IPS-NIHi7 (cell line): ENCODE measurements at regions not wholly inside any gene's neighbourhood (a gene's known extent, or its start where the extent isn't known, plus 50 kb on each side); places are given as distances from the start of the nearest gene placed in this dataset.

Source experiments
- DNase-seq: peaks from one replicate; pipeline ENCODE4 v3.0.0; 2012; ENCODE audit warnings: mixed read lengths; ENCODE audit errors: extremely low spot score

- no peak for DNase-seq
These were observed 139.5 kb downstream of the KIF18A start for GRCh38 chr11:27968461-27968860.

DNA sequence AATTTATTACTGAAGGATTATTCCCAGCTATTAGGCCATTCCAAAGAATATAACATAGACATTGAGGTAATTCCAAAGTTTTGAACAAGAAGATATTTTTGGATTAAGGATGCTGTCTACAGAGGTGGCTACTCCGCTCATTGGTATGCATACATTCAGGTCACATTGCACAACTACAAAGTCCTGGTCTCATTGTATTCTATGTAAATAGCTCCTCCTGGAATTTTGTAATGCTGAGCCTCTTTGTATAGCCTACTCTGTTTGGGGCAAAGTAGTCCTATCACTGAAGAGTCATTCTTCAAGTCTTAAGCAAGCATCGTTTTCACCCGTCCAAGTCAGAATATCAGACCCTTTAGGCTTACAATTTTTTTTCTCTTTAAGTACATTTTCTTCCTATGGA, 142.4 kb downstream of the KIF18A start:
- DNase-seq, result no peak

DNA sequence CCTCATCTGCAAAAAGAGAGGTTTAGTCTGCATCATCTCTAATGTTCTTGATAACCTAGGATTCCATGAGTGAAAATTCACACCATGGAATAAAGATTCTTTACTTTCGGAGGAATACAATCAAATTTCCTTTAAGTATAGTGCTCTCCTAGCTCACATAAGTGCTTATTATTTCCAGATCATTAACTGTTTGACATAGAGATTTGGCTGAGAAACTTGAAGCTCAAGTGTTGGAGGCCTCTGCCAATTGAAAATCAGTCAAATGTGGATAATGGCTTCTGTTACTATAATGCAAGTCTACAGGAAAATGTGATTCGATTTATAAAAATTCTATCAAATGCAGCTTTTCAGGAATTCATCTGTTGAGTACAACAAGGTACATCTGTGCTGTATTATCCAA, 144.6 kb downstream of the KIF18A start:
- no peak for DNase-seq

DNA sequence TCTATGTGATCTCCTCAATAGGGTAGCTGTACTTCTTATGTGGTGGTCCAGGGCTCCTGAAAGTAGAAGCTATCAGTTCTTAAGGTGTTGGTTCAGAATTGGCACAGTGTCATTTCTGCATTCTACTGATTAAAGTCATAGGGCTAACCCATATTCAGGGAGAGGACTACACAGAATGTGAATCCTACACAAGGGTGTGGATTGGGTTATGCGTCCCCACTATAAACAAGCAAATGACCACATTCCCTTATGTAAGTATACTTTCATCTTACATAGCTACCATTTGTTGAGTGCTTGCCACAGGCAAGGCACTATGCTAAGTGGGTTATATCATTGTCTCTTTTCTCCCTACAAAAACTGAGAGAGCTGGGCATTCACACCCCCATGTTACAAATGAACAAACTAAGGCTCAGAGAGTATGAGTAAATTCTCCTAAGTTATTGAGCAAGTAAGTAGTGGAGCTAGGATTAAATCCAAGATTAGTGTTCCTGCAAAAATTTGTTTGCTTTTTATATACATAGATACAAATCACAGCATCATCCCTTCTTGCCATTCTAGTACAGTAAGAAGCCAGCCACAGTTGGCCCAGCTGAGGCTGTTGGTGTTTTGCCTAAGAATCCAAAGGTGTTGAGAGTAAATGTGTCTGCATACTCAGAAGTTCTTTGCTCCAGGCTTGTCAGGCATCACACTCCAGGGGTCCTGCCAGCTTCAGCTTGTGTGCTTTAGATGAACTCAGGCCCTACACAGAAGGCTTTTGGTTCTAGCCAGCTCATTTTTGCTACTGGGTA, 157.8 kb downstream of the KIF18A start:
- DNase-seq, result no peak

DNA sequence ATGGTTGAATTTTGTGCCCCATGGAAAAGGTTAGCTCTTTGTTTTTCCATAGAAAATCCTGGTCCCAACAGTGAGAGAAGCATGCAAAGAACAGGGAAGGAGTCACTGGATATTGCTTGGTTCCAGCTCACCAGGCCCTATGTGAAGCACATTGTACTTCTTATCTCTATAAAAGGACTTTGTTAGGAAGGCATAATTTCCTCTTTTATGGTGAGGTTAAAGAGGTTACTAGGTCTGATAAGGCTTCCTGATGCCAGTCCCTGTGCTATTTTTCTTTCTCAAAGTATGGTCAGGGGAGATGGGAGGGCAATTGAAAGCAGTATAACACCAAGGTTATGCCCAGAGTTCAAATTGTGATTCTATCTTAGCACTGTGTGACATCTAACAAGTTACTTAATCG, 162.6 kb downstream of the KIF18A start:
- DNase-seq, result no peak

- no peak for DNase-seq
These were observed 169.9 kb downstream of the KIF18A start for GRCh38 chr11:27938011-27938410.

DNA sequence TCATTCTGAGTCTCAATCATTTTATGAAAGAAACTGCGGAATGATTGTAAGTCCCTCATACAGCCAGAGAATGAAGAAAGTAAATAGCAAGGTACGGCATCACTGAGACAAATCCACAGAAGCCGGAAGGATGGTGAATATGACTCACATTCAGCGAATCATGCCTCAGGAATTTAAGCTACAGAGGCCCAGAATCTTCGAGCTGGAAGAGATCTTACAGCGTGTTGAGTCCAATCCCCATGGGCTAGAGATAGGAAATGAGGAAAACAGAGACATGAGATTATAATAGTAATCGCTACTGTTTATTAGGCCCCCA, 173.2 kb downstream of the KIF18A start:
- DNase-seq, result peak; percentile 37

GRCh38 chr11:27933992-27934829, 173.7 kb downstream of the KIF18A start:
- DNase-seq, result peak; percentile 64

DNA sequence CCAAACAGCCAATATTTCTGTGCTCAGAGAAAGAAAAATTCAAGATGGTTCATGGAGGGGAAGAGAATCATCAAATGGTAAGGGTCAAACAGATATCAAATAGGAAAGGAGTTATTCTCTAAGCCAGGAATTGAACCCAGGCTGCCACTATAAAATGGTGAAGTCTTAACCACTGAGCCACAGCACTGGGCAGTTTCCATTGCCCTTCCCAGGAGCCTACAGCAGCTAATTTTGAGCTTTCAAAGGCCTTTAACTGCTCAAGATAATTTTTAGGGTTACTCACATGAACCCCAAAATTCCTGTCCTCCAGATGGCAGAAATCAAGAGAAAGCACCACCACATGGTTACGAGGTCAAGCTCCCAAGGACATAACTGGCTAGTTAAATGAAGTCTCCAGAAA, 176.2 kb downstream of the KIF18A start:
- no peak for DNase-seq

- DNase-seq, result no peak
These were observed 177.0 kb downstream of the KIF18A start for GRCh38 chr11:27930946-27931345.

DNA sequence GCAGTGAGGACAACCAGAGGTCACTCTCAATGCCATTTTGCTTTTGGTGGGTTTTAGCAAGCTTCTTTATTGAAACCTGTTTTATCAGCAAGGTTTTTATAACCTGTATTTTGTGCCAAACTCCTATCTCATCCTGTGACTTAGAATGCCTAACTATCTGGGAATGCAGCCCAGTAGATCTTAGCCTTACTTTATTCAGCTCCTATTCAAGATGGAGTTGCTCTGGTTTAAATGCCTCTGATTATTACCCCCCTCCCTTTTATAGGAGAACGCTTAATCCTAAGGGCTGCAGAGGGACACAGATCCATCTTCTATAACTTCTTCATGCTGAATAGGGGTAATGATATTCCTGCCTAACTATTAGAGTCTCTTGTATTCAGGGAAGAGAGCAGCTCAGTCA, 179.1 kb downstream of the KIF18A start:
- no peak for DNase-seq

DNA sequence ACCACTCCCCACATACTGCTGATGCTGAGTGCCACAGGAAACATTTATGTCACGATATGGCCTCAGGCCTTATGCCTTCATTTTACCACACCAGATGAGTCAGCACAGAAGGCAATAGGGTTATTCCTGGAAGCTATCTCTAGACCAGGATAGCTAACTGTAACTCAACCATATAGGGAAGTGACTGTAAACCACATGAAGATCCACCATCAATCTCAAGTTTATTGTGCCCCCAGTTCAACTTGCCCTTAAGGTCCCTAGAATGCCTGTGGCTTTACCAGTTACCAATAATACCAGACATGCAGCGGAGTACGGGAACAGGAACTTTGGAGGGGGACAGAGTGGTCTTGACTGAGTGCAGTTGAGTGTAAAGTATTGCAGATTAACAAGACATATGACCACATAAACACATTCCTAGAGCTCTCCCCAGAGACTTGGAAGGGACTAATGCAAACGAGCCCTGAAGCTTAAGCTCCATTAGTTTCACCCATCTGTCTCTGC, 180.9 kb downstream of the KIF18A start:
- no peak for DNase-seq

- DNase-seq, result no peak
These were observed 181.5 kb downstream of the KIF18A start for GRCh38 chr11:27926486-27926885.

DNA sequence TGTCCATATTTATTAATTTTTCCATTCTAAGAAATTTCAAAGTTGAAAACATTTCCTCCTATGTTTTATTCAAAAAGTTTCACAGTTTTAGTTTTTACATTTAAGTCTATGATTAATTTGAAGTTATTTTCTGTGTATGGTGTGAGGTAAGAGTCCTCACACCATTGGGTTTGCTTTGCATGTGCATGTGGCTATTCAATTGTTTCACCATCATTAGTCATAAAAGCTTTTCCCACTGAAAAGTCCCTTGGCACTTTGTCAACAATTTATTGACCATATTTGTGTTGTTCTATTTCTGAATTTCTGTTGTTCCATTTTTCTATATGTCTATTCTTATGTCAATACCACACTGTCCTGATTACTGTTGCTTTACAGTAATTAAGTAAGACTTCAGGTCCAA, 186.5 kb downstream of the KIF18A start:
- DNase-seq, result no peak

DNA sequence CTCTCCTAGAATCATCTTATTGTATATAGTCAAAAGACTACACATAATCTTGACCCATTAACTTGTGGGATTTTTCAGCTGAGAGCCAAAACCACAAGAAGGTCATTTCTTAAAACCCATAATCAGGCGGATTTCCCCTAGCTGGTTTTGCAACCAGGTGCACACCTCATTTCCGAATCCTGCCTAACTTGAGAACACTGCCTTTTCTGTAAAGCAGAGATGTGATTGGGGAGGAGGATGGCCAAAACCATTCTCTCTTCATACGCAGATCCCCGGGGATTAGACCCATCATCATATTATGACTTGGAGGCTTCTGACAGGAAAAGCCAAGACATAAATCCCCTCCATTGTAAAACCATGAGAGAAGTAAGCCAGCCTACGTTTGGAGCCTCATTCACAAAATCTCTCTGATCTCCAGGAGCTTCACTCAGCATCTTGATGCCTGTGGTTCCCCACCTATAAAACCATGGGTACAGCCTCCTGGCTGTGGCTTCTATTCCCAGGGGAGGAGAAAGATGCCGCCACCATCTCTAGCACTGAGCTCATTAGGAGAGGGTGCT, 191.3 kb downstream of the KIF18A start:
- no peak for DNase-seq

- no peak for DNase-seq
These were observed 193.9 kb downstream of the KIF18A start for GRCh38 chr11:27914080-27914479.

DNA sequence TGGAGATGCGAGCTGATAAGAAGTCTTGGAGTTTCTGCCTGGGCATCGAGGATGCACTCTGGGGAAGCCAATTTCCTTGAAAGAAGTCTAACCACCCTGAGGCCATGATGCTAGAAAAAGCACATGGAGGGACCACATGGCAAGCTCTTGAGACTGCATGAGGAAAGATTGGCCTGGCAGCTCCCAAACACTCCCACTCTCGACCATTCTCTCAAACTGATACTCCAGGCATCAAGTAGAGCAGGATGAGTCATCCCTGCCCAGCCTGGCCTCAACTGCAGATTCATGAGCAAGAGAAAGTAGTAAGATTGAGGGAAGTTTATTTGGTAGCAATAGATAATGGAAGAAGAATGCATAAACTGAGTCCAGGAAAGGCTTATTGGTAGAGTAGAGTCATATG, 194.3 kb downstream of the KIF18A start:
- no peak for DNase-seq

DNA sequence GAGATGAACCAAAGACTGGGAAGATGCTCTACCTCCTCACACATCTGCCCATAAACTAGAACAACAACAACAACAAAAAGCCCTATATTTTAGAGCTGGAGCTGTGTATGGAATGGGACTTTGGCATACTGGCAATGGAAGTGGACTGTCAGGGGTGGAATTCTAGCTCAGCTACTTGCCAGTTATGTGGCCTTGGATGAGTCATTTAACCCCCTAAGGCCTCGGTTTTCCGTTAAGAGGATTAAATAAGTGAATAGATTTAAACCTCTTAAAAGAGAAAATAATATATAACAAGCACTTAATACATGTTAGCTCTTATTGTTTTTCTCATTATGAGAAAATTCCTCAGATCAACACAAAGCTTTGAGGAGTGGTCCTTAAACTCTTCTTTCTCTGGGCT, 195.0 kb downstream of the KIF18A start:
- DNase-seq, result no peak

DNA sequence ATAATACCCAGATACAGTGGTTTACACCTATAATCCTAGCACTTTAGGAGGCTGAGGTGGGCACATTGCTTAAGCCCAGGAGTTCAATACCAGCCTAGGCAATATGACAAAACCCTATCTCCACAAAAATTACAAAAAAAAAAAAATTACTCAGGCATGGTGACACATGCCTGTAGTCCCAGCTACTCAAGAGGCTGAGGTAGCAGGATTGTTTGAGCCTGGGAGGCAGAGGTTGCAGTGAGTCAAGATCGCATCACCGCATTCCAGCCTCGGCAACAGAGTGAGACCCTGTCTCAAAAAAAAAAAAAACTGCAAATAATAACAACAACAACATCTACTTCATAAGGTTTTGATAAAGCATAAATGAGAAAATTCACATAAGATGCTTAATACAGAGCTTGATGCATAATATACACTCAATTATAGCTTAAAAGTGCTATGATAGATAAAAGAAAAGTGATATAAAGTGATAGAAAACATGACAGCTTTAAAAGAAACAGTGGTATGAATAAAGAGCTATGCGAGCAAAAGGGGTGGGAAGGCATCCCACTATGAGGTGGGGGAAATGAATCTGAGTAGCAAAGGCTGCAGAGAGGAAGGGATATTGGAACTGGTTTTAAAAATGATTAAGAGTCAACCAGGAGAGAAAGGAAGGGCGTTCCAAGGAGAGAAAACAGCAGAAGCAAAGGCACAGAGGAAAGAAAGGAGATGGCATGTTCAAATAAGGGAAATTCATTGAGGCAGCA, 197.6 kb downstream of the KIF18A start:
- DNase-seq, result no peak

DNA sequence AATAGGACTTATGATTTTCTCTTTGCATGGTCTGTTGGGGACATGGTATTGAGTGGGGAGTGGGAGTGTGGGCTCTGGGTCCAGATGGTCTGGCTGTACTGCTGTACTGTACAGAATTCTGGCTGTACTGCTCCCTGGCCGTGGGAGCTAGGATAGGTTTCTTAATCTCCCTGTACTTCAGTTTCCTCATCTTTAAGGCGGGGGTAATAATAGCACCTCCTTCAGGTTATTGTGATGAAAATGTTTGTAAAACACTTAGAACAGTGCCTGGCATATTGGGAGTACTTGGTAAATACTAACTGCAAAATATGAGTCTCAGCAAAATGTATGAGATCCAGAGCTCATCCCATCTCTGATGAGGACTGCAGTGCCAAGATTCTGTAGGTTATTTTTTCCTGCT, 198.6 kb downstream of the KIF18A start:
- no peak for DNase-seq

DNA sequence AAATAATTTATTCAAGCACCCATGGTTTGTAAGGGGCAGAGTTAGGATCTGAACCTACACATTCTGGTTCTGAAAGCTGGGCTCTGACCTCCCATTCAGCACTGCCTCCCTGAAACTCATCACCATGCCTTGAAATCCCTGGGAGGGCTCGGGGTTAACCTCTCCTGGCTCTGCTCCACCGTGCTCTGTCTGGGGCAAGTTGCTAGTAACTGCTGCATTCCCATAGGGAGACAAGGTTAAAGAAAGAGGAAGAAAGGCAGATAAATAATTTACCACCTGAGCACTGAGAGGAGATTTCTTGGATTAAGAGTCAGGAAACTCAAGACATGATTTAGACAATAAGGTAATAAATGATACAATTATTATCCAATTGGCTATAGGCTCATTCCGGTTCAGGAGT, 199.3 kb downstream of the KIF18A start:
- DNase-seq, result no peak

DNA sequence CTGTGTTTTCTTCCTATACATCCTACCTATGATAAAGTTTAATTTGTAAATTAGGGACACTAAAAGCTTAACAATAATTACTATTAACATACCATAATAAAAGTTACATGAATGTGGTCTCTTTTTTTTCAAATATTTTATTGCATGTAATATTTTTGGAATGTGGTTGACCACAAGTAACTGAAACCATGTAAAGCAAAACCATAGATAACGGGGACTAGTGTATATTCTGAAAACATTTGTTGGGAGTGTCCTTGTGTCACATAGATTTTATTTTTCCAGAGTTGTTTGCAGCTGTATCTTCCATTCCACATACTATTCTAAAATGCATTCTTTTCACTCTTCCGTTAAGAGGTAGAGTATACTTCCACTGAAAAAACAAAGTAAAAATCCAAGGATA, 200.4 kb downstream of the KIF18A start:
- DNase-seq, result no peak
